DMS114 treated with DMSO at 0.1 percent for 48 hours (cell line): ENCODE measurements at regions not wholly inside any gene's neighbourhood (a gene's known extent, or its start where the extent isn't known, plus 50 kb on each side); places are given as distances from the start of the nearest gene placed in this dataset.

Experiments used
- DNase-seq: peaks from one replicate; lab custom pipeline; 2025; ENCODE audit not compliant: unreplicated experiment; lab: John Stamatoyannopoulos, UW

GRCh38 chr9:79984429-79985067 lies 412.8 kb downstream of the TLE4 start:
- DNase-seq = no peak

DNA sequence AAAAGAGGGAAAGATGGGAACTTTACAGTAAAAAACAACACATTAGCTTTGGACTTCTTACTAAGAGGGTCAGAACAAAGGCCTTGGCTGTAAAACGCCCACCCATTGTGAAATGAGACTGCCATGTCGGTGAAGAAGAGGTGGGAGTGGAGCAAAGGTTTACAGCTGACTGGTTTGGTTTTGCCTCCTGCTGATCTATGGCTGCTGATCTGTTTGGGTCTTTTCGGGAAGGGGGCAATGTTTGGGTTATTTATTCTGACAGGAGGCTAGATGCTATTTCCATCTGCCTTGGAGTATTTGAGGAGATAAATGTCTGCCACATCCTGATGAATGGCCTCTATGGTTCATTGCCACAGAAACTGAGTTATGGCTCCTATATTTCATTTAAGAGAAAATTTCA lies 408.7 kb downstream of the TLE4 start:
- DNase-seq = no peak

DNA sequence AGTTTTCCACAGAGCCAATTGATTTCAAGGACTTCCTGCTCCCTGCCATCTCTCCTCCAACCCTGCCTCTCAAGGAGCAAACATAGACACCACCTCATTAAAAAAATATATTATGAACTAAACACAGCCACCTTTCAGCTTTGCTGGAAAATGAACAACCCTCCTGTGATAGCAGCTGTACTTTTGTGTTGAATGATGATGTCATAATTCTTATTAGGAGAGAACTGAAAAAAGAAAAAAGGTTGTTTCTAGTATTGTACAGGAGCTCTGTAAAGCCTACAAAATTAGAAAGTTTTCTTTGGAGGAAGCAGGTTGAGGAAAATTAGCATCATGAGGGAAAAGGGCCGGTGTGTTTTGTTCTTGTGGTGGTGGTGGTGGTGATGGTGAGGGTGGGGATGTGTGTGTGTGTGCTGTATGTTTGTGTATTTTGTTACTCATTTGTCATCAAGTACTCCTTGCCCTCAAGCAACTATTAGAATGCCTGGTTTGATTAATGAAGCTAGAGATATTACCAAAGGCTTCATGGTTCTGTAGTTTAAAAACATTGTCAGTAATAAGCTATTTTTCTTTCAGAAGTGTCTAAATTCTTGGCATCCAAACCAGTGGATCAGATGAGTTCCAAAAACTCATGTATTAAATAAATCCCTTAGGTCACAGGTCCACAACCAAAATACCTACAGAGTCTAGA lies 405.9 kb downstream of the TLE4 start:
- DNase-seq = no peak

- no peak for DNase-seq
These were observed 405.3 kb downstream of the TLE4 start for GRCh38 chr9:79977074-79977435.

DNA sequence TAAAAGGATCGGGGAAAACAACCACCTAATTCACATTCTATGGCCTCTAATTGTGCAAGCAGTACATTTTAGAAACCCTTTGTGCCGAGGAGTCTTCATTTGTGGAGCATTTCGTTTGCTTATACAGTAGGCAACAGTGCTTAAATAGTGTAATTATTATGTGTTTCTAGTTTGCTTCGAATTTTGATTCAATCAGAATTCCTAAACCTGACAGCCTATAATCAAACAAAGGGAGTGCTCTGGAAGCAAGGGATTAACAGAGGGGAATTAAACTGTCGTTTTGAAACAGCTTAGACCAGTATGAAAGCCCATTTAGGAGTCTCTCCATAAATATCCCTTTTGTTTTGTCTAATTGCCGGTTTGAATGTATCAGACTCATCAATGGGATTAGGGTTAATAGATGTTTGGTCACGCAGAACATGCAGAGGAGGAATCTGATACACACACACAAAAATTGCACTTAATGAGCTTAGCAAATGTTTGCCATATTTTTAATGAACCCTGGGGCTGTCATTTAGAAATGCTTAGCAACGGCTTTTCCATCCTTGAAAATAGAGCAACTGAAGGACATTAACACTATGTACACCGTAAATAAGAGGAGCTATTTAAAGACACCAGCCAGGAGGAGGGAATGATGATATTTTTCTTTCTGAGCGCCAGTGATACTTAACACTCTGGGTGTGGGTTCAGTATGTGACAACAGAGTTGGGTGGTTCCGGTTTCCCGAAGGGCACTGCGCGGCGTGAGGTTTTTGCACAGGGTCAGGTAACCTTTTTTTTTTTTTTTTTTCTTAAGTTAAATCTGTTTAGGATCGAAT lies 404.7 kb downstream of the TLE4 start:
- DNase-seq = no peak

DNA sequence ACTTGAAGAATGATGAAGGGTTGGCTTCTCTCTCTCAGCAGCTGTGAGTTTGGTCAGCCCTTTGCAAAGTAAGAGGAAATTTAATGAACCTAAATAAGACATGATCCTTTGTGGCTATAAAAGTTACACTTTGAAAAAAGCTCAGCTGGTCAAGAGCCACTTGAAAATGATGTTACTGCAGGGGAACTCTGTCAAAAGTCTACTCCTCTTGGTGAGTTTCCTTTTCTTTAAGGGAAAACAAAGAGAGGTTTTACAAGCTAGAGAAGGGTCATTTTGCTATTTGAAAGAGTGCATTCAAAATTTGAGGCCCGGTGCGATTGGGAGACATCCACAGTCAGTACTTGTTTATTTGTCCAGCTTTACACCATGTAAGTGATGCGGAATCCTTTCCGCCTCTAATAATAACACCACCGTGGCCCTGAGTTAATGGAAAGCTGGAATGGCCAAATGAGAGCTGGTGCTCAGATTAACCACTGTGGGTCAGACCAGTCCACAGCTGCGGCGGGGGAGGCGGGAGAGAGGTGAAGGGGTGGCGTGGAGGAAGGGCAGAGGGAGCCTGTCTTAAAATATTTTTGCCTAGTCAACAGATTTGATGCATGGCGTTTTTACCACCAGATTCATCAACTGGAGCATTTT lies 404.0 kb downstream of the TLE4 start:
- DNase-seq = no peak

DNA sequence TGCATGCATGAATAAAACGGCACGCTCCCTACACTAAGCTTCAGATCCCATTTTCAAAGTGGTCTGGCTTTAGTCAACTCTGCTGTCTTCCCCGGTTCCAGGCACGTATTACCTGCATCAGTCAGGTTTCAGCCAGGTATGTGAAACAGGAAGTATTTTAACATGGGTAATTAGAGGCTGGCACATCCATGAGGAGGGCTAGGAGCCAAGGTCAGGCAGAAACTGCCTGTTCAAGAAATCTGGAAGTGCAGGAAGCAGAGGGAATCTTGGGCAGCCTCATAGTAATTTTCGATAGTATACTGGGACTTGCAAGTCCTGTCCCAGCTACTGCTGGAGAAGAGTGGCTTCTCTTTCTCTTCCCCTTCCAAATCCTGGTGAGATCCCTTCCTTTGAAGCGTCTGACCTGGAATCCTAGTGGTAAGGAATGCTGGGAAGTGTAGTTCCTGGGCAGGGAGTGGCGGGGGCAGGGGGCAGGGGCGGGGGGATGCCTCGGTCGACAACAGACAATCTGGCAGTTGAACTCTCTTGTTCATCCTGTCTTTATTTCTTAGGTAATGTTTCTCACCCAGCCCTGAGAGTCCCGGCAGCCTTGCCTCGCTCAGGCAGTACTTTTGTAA lies 403.1 kb downstream of the TLE4 start:
- no peak for DNase-seq

DNA sequence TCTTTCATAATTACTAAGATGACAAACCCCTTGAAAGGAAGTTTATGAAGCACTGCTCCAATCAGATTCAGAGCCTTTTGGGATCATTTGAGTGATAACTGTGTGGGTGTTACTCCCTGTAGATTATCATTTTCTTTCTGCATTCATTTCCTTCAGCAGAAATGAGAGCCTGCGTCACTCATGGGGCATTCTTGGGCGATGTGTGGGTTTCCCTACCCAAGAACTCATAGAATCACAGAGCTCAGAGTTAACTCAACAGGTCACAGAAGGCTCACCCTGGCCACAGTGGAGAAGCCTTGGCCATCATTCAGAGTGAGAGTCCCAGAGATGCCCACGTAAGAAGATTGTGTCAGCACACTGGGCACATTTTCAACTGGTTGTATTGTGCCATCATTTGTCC lies 401.9 kb downstream of the TLE4 start:
- no peak for DNase-seq

- DNase-seq = no peak
These were observed 398.3 kb downstream of the TLE4 start for GRCh38 chr9:79970146-79970425.

GRCh38 chr9:79969393-79970145 lies 397.8 kb downstream of the TLE4 start:
- DNase-seq = no peak

- DNase-seq = no peak
These were observed 396.8 kb downstream of the TLE4 start for GRCh38 chr9:79968533-79968932.

- DNase-seq = no peak
These were observed 391.1 kb downstream of the TLE4 start for GRCh38 chr9:79962836-79963235.

- no peak for DNase-seq
These were observed 390.4 kb downstream of the TLE4 start for GRCh38 chr9:79962150-79962549.

DNA sequence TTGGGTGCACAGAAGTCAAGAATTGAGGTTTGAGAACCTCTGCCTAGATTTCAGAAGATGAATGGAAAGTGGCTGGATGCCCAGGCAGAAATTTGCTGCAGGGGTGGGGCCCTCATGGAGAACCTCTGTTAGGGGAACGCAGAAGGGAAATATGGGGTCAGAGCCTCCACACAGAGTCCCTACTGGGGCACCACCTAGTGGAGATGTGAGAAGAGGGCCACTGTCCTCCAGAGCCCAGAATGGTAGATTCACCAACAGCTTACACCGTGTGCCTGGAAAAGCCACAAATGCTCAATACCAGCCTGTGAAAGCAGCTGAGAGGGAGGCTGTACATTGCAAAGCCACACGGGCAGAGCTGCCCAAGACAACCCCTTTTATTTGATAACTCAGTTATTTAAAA lies 383.5 kb downstream of the TLE4 start:
- no peak for DNase-seq

GRCh38 chr9:79953908-79954307 lies 382.1 kb downstream of the TLE4 start:
- no peak for DNase-seq

DNA sequence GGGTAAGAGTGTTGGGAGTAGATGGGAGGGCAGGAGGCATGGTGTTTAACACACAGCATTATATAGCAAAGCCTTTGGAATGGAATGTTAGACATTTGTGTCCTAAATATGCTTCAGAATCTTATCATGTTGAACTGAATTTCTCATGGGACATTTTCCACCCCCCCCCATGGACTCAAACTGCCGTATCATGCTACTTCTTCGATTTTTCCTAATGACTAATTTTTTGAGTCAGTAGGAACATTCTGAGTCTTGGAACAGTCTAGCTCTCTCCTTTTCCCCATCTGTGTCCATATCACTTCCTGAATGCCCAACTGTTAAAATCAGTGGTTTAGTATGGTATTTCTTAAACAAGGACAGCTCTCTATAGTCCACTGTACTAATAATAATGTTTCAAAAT lies 380.6 kb downstream of the TLE4 start:
- no peak for DNase-seq

DNA sequence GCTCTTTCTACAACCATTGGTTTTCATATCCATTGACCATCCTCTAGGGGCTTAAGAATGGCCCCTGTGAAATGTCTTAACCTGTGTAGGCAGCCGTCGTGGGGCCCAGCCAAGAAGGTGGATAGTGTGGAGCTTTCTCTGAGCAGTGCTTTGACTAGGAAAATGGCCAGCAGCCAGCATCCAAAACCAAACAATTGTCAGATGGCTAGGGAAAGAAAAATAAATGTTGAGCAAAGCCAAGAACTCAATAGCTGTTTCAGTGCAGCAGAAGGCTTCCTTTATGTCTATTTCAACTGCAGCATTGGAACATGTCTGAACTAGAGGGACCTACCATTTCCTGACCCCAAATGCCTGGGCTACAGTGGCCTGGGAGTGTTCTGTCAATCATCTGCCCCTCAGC lies 374.9 kb downstream of the TLE4 start:
- DNase-seq = no peak

- DNase-seq = no peak
These were observed 373.7 kb downstream of the TLE4 start for GRCh38 chr9:79945495-79945894.

- no peak for DNase-seq
These were observed 373.3 kb downstream of the TLE4 start for GRCh38 chr9:79945016-79945415.

GRCh38 chr9:79940919-79941318 lies 369.2 kb downstream of the TLE4 start:
- DNase-seq = no peak

- DNase-seq = no peak
These were observed 368.1 kb downstream of the TLE4 start for GRCh38 chr9:79939819-79940218.
